HG03565 (cell line): ENCODE measurements at regions not wholly inside any gene's neighbourhood (a gene's known extent, or its start where the extent isn't known, plus 50 kb on each side); places are given as distances from the start of the nearest gene placed in this dataset.

Source experiments
- ATAC-seq: cut with Tn5 transposase; IDR thresholded peaks from one replicate; pipeline ENCODE4 v1.9.1; 2021; ENCODE audit warnings: mild to moderate bottlenecking, moderate library complexity; ENCODE audit not compliant: unreplicated experiment

- ATAC-seq: no peak
These were observed 58.8 kb upstream of the UBL3 start for GRCh38 chr13:29909081-29909730.

- no peak for ATAC-seq
These were observed 58.1 kb upstream of the UBL3 start for GRCh38 chr13:29908416-29909080.

GRCh38 chr13:29907670-29908069 lies 57.3 kb upstream of the UBL3 start:
- ATAC-seq: no peak

GRCh38 chr13:29906432-29907011 lies 56.1 kb upstream of the UBL3 start:
- ATAC-seq: no peak

GRCh38 chr13:29905845-29906244 lies 55.4 kb upstream of the UBL3 start:
- ATAC-seq: no peak

GRCh38 chr13:29903996-29904395 lies 53.6 kb upstream of the UBL3 start:
- ATAC-seq: no peak

- no peak for ATAC-seq
These were observed 53.1 kb upstream of the UBL3 start for GRCh38 chr13:29903543-29903942.

- ATAC-seq: no peak
These were observed 52.4 kb upstream of the UBL3 start for GRCh38 chr13:29902632-29903305.

- no peak for ATAC-seq
These were observed 51.6 kb upstream of the UBL3 start for GRCh38 chr13:29901710-29902631.
